Medulla oblongata (tissue), 1 donor: ENCODE measurements at regions not wholly inside any gene's neighbourhood (a gene's known extent, or its start where the extent isn't known, plus 50 kb on each side); places are given as distances from the start of the nearest gene placed in this dataset.
A peak's percentile ranks its signal among the peaks of the same experiment; 100 is the strongest.
"Not testable (repeated sequence)": the region's sequence is repeated elsewhere in the genome, so short reads cannot be mapped to it uniquely, and the experiment has no call there.

ENCODE experiments used
- DNase-seq: peaks from one replicate; pipeline ENCODE4 v3.0.0-alpha.2; 2015; ENCODE audit errors: extremely low spot score

DNA sequence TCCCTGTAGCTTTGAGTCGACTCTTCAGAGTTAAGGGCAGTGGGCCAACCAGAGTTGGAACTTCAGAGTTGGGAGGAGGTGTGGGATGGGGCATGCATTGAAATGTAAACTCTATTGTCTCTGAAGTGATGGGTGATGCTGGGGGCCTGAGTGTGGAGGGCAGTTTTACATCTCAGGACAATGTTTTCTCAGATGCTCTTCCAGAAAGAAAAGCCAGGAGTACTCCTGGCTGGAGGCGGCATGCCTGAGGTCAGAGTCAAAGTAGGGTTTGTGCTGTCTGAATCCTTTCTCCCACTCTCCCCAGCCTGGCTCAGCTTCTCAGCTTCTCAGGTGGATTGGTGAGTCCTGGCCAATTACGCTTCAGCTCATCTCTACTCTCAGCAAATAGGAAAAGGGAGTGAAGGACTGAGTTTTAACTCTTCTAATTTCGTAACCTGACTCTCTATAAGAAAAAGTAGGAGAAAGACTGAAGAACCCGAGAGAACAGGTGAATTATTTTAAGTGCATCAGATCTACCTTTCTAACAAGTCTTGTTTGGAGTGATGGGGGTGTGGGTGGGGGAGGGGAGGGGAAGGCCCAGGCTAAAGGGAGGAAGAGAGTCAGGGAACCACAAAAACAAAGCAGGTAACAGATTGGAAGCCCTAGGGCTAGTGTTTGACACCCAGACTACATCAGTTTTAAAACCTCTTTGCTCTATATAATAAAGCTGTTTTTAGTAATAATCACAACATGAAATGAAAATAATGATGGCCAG lies 107.5 kb upstream of the PELI1 start:
- no peak for DNase-seq

DNA sequence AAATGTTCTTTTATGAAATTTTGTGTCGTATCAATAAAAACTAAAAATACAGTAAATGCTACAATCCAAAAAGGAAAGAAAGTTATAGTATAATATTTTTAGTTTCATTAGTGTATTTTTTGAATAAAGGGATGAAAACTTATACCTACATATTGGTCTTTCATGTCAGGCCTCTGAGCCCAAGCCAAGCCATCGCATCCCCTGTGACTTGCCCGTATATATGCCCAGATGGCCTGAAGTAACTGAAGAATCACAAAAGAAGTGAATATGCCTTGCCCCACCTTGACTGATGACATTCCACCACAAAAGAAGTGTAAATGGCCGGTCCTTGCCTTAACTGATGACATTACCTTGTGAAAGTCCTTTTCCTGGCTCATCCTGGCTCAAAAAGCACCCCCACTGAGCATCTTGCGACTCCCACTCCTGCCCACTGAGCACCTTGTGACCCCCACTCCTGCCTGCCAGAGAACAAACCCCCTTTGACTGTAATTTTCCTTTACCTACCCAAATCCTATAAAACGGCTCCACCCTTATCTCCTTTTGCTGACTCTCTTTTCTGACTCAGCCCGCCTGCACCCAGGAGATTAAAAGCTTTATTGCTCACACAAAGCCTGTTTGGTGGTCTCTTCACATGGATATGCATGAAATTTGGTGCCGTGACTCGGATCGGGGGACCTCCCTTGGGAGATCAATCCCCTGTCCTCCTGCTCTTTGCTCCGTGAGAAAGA lies 108.2 kb upstream of the PELI1 start:
- not testable (repeated sequence) for DNase-seq

- not testable (repeated sequence) for DNase-seq
Observed at GRCh38 chr2:64253421-64253820, 109.2 kb upstream of the PELI1 start.

- no peak for DNase-seq
Observed at GRCh38 chr2:64258566-64258965, 114.3 kb upstream of the PELI1 start.

DNA sequence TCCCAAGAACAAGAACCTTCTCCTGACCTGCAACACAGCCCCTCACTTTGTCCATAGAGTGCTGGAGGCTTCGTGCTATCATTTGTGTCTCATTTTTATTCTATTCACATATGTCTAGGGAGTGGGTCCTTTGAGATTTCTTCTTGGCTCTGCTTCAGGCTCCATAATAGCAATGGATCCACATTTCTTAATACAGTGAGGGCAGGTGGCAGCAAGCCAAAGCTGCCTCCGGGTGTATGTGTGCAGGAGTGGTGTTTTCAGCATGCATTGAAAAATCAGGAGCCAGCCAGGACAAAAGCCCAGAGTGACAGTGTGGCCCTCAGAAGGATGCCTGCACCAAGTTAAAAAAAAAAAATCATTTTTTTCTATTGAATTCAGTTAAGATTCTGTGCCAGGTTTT lies 115.1 kb upstream of the PELI1 start:
- DNase-seq: no peak

DNA sequence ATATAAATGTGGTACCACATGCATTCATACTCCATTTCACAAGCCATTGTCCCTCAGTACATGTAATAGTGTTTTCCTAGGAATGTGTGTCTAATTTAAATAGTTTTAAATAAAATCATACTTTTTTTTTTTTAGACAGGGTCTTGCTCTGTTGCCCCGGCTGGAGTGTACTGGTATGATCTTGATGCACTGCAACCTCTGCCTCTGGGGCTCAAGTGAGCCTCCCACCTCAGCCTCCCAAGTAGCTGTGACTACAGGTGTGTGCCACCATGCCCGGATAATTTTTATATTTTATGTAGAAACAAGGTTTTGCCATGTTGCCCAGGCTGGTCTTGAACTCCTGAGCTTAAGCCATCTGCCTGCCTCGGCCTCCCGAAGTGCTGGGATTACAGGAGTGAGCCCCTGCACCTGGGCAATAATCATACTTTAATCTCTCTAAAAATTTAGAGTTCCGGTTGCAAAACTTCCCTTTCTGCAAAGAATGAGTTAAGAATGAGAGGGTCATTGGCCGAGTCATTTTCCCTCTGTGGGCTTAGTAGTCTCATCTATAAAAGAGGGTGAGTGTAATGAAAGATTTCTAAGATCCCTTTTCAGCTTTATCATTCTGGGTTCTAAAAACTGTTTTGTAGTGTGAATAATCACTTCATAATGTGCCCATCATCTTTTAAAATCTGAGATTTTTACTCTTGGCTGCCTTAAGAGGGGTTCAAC lies 116.0 kb upstream of the PELI1 start:
- no peak for DNase-seq

GRCh38 chr2:64260817-64261216 lies 116.6 kb upstream of the PELI1 start:
- peak; percentile 84 for DNase-seq

- DNase-seq: no peak
Observed at GRCh38 chr2:64262071-64262470, 117.9 kb upstream of the PELI1 start.

DNA sequence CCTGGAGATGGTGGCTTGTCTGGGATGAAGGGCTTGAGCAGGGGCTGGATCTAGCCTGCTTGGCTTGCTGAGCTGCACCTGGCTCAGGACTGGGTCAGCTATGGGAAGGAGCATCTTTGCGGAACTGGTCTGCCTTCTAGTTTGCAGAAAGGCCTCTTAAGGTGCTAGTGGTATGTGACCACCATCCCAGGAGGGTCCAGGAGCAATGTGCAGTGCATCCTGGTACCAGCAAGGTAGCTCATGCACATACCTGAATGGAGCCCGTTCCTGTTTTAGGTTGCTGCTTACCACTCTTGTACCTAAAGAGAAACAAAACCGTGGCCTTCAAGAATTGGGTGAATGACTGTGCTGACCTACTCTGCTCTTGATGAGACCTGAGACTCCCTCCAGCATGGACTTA lies 118.6 kb upstream of the PELI1 start:
- DNase-seq: no peak

- DNase-seq: no peak
Observed at GRCh38 chr2:64263315-64263714, 119.1 kb upstream of the PELI1 start.

DNA sequence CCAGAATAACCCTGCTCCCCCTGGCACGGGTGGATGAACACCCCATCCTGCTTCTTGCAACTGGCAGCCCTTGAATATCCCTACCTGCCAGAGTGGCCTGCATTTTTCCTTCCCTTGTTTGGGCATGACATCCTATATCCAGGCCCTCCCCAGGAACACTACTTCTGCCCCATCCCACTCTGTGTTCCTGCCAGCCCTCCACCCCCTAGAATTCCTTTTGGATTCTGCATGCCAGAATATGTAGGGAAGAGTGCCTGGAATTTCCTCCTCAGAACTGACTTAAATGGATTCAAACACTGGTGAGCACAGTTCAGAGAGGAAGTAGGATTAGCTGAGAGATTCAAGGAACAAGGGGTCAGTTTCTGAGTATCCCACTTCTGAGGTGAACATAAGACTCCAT lies 123.5 kb upstream of the PELI1 start:
- DNase-seq: no peak

DNA sequence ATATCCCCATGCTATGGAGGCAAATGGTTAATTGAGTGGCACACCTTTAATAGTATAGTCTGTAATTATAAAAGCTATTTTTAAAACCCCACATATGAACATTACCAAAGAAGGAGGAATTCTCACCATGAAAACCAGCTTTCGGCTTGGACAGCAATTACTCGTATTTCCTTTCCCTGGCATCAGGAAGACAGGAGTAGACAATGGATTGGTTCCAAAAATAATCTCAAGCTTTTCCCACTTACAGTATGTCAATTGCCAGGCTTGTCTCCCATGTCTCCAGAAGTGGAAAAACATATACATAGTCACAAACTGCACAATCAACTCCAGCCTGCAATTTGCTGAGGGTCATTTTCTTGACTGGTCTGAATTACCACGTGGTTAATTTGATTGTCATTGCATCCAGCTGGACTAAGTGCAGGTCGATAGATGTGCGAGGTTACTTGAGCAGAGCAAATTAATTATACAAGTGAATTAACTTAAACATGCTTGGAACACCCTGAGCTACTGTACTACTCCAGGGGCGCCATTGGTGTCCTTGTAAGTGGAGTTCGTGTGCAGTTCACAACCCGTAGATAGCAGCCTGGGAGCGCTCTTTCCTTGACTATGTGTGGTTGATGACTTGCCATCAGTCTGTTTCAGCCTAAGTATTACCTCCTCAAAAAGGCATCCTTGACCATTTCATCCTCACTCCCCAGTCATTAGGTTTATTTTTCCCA lies 124.3 kb upstream of the PELI1 start:
- no peak for DNase-seq

DNA sequence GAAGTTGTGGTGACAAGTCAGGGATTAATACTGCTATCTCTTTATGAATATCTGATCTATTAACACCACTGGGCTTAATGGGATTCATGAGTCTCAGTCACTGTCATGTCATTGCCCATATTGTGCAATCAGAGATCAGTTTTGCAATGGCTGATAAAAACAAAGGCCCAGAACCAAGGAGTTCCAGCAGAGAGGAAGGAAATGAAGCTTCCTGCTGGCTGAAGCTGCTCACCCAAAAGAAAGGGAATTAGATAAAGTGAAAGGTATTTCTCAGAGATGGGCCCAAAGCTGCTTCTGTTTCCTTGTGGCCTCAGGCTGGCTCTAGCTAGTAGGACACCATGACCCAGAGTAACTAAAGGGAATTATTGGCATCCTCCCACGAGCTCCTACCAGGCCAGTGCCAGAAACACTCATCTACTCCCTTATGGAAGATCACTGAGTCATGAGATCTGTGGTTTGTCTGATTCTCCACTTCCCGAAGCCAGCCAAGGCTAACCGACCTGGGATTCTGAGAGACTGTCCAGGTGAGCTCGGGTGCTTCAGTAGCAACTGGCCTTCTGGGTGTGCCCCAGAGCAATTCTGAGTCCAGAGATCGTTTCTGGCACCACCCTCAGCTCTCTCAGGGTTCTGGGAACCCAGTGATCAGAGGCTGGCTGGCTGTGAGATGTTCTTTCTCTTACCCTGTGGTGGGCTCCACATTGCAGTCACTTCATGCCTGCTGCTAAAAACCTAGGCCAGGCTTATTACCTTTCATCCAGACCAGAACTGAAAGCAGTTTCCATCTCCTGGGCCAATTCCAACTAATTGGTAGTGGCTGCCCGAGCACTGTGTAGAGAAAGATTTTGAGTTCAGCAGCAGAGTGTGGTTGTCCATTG lies 129.5 kb upstream of the PELI1 start:
- DNase-seq: peak; percentile 79

DNA sequence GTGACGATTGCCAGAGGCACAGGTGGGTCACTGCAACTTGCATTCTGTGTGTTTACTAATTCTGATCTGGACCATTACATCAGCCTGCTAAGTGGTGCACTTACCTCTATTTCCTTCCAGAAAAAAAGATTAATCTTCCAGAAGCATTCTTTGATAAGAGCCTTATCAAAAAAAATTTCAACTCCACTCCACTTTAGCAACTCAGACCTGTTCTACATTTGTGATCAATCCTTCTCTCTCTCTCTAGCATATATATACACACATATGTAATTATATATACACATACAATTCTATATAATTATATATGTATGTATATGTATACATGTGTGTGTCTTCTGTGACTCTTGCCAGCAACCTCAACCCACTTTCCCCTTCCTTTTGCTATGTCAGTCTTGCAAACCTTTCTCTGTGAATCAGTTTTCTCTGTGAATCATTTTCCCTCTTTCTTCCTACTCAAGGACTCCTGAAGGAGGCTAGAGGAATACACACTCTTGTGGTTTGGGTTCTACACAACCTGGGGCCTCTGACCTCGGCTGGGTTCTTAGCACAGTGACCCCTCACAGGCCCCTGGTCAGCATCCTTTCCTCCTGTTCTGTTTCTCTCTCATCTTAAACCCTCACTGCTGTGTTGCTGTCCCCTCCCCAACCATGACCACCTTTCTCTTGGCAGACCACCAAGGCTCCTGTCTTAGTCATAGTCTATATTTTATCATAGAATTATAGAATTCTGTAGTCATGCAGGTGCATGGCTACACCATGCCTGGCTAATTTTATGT lies 130.4 kb upstream of the PELI1 start:
- DNase-seq: no peak

- no peak for DNase-seq
Observed at GRCh38 chr2:64275174-64275466, 130.9 kb upstream of the PELI1 start.

- no peak for DNase-seq
Observed at GRCh38 chr2:64276417-64277095, 132.3 kb upstream of the PELI1 start.

GRCh38 chr2:64277101-64277849 lies 133.1 kb upstream of the PELI1 start:
- DNase-seq: peak; percentile 70

GRCh38 chr2:64280812-64281211 lies 136.6 kb upstream of the PELI1 start:
- not testable (repeated sequence) for DNase-seq

GRCh38 chr2:64283006-64283570 lies 138.9 kb upstream of the PELI1 start:
- DNase-seq: no peak
